GM19025 (cell line): ENCODE measurements at regions not wholly inside any gene's neighbourhood (a gene's known extent, or its start where the extent isn't known, plus 50 kb on each side); places are given as distances from the start of the nearest gene placed in this dataset.

ENCODE experiments used
- ATAC-seq: cut with Tn5 transposase; IDR thresholded peaks from one replicate; pipeline ENCODE4 v1.9.1; 2021; ENCODE audit warnings: mild to moderate bottlenecking, low read depth, moderate library complexity; ENCODE audit not compliant: unreplicated experiment

DNA sequence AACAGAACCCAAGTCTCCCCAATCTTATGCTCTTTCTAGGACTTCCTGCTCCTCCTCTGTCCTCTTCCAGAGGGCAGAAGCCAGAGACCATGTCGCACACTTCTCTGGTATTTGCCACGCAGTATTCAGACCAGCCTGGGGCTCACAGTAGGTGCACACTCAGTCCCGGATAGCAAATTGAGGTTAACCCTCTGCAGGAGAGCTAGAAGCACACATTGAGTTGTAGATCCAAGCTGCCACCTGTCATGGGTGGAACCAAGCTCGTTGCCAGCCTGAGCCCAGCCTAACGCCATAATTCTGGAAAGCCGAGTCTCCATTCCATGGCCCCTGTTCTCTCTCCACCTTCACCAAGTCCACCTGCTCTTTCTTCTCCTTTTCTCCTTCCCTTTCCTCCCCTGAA is 562.1 kb downstream of the BUD13 start:
- no peak for ATAC-seq

GRCh38 chr11:116209255-116209654 is 563.5 kb downstream of the BUD13 start:
- ATAC-seq = no peak

DNA sequence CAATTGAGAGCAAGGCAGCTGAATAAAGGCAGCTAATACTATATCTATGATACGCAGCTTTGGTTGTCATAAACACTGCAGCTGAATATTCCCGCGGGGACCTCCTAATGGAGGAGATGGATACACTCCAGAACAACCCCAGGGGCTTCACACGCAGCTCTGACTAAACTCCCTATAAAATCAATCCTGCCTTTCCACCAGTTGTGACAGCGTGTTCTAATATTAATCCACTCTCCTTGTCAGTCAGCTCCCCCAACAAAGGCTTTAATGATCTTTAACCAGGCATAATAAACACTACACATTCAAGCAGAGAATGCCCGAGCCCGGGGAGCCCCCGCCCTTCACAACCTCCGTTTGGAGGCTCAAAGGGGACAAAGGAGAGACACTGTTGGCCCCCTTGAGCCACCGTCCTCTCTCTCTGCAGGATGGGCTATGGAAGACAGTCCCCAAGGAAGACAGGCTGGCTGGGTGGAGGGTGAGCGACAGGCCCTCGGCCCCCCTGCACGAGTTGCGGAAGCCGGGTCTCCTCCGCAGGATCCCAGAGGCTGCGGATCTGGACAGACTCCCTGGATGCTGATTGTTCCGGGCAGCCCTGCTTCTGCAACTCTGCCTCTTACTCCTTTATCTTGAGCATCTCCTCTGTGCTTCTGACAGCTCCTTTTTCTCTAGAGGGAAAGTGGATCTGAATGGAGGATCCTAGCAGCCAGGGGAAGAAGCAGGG is 565.2 kb downstream of the BUD13 start:
- no peak for ATAC-seq

DNA sequence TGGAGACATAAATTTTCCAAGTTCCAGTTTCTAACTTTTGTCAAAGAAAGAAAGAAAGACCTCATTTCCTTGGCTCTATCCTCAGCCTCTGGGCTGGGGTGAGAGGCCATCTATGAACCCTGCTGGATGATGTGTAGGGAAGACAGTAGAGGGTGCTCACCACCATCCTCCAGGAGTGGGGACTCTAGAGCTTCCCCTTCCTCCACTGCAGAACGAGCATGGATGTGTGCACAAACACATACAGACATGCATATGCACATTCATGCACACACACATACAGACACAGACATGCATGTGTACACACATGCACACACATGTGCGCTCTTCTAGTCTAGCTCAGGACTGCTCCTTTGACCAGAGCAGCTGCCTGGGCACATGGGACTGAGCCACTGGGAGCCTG is 565.8 kb downstream of the BUD13 start:
- no peak for ATAC-seq

- ATAC-seq = no peak
Observed at GRCh38 chr11:116202922-116203321, 569.9 kb downstream of the BUD13 start.

DNA sequence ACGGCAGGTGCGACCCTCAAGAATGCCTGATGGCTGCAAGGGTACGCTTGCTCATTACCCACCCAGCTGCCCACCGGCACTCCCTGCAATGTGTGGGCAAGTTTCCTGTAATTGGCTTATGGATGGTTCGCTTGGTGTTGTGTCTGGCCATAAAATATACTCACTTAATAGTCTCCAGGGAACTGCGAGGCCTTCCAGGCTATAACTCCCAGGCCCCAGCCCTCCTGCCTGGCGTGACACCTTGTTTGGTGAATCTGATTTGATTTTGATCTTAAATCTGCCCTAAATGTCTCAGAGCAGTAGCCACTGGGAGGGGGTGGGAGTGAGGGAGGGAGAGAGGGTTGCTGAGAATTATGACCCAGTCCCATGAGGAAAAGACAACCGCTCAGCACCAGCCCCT is 572.2 kb downstream of the BUD13 start:
- no peak for ATAC-seq

- no peak for ATAC-seq
Observed at GRCh38 chr11:116199182-116199581, 573.6 kb downstream of the BUD13 start.

GRCh38 chr11:116194156-116194904 is 578.5 kb downstream of the BUD13 start:
- no peak for ATAC-seq

GRCh38 chr11:116193321-116194131 is 579.3 kb downstream of the BUD13 start:
- ATAC-seq = no peak

DNA sequence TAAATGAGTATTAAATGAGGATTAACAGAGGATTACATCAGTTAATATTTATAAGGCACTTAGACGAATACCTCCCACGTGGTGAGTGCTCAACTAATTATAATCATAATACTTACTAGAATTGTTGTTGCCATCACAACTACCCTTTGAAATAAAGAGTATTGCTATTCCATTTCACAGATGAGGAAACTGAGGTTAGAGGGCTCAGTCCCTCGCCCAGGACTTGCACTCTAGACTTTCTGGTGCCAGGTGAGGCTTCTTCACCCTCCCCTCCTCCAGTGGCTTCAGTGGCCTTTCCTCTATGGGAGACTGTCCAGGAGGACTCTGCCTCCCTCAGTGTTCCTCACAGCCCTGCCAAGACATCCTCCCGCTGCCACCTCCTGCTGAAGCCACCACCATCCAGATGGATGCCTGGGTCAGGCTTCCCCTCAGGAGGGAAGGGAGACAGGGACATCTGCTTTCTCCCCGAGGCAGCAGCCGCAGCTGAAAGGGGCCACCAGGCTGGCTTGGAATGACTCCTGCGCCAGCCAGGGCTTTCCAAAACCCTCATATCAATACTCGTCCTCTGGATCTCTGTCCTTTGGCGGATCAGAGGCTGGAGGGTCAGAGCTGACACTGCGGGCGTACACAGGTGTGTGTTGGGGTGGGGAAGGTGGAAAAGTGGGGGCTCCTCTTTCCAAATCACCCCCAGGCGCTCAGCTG is 580.1 kb downstream of the BUD13 start:
- ATAC-seq = no peak

- ATAC-seq = no peak
Observed at GRCh38 chr11:116190861-116191260, 581.9 kb downstream of the BUD13 start.

DNA sequence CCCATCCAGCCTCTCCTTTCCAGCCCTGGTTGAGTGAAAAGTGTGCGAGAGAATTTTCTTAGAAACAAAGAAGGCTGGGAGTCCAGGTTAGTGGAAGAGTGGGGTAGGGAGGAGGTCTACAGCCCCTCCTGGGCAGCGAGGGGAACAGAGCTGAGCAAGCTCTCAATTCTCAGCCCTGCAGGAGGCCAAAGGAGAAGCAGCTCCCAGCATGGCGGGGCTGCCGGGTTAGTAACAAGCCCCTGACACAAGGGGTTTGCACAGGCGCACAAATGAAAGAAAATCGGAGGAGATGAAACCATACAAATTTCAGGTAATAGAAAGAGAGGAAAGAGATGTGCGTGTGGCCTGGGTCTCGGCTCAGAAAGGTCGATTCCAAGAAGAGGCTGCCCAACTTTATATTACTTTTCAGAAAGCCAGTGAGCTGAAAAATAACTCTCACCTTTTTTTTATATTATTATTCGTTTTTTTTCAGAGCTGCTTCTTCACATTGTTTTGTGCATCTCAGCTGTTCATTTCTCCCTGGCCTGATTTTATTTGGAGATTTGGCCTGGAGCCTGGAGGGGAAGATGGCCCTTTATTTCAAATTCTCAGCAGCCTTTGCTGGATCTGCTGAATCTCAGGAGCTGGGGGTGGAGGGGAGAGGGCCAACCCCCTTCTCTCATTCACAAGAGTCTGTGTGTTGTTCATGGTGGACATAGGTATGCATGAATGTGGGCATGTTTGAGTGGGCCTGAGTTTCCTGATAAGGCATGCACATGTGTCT is 583.2 kb downstream of the BUD13 start:
- ATAC-seq = no peak

DNA sequence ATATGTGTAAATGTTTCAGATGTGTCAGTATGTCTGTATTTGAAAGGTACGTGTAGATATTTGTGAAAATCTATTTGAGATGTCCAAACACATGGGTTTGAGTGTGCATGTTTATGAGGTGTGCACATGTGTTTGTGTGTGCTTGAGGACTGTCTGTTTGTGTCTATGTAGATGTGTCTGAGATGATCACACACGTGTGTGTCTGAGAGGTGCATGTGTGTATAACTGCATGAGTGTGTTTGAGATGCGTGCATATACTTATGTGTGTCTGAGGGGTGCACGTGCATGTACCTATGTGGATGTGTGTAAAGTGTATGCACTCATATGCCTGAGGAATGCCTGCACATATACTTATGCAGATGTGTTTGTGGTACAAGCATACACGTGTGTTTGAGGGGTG is 584.4 kb downstream of the BUD13 start:
- ATAC-seq = no peak

DNA sequence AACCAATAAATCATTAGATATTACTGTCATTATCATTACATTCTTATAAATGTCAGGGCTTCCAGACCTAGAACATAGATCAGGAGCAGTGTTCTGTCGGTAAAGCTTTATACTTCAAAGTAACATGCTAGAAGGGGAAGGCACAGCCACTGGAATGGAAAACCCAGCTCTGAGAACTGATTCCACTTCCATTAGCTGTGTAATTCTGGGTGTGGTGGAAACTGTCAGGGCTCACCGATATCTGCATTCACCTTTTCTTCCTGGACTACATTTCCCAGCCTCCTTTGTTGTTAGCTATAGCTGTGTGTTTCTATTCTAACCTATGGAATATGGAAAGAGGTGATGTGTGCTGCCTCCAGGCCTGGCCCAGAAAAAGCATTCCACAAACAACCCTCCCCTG is 585.8 kb downstream of the BUD13 start:
- no peak for ATAC-seq

GRCh38 chr11:116185551-116185950 is 587.2 kb downstream of the BUD13 start:
- no peak for ATAC-seq

DNA sequence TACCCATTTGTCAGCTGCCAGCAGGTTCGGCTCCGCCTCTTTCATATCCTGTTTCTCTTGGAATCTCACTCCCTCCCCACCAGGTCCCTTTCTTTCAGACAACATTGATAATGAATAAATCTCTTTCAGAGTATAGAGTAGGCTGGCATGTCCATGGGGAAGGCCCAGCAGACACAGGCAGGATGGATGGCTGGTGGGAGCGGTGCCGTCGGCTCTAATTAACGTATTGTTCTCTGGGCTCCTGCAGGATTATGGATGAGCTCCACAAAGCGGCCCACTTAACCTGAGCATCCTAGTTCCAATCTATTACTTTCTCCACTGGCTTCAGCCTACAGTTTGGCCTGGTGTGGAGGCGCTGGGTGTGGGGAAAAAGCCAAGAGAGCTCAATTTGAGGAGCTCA is 588.0 kb downstream of the BUD13 start:
- no peak for ATAC-seq

- ATAC-seq = no peak
Observed at GRCh38 chr11:116182356-116182966, 590.3 kb downstream of the BUD13 start.

DNA sequence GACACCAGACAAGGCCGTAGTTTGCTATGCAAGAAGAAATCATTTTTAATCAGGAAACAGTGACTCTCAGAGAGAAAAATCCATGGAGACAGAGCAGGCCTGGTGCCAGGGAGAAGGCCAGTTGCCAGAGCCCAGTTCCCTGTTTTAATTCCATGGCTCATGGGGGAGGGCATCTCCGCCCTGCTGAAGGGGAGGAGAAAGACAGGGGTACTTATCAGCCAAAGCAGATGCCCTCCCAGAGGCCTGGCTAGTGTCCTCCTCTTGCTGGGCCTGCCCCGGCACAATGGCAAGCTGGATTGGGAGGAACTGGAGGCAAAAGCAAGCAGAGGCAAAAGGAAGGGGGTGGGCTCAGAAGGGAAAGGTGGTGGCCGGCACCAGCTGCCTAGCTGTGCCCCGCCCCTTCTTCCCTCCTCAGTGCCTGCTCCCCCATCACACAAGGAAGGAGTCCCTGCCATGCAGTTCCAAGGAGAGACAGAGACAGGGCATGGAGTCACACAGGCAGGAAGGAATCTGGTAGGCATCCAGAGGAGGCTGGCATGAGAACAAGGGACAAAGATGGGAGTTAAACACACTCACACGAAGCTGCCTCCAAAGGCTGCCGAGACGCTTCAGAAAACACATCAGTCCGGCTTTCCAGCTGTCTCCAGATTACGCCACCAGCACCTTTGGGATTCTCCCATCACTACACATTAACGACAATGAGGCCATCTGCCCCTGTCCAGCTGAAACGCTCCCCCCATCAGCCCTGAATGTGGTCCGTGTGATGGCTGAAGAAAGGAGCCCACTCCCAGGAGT is 591.8 kb downstream of the BUD13 start:
- no peak for ATAC-seq

DNA sequence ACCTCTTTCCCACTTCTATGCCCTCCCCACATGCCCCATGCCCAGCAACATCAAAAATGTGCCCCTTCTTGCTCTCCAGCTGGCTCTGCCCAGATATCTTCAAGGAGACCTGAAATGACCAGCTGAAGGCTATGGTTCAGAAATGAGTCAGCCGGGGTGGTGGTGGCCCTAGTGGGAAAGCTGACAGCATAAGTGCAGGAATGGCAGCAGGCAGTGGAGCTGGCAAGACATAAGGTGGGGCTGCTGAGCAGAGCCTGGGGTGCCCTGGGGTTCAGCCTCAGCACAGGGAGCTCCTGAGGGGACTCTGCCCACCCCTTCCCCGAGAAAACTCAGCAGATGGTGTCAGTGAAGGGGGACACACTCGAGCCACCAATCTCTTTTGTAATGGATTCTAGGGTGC is 593.4 kb downstream of the BUD13 start:
- ATAC-seq = no peak
